SIG-M5 treated with dmso at 0.1 percent for 504 hours (cell line): ENCODE measurements at regions not wholly inside any gene's neighbourhood (a gene's known extent, or its start where the extent isn't known, plus 50 kb on each side); places are given as distances from the start of the nearest gene placed in this dataset.
A peak's percentile ranks its signal among the peaks of the same experiment; 100 is the strongest.

ENCODE experiments used
- DNase-seq: peaks from one replicate; lab custom pipeline; 2025; ENCODE audit not compliant: unreplicated experiment; lab: John Stamatoyannopoulos, UW

GRCh38 chr4:96652821-96653220 is 812.9 kb downstream of the PDHA2 start:
- no peak for DNase-seq

DNA sequence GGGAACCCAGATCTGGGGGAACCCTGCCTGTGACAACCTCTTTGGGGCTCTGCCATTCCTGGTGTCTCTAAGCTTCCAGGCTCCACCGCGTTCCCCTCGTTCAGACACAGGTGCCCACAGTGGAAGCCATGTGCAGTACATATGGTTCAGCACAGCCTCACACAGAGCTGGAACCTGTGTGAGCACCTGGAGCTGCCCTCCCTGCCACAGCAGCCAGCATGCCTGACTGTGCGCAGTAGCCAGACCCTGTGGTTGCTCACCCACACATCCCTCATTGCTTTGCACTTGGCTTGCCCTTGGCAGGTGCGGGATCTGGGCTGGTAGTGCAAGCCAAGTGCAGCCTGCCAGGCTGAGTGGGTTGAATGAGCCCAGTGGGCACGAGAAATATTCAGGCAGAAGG is 814.2 kb downstream of the PDHA2 start:
- DNase-seq = no peak

DNA sequence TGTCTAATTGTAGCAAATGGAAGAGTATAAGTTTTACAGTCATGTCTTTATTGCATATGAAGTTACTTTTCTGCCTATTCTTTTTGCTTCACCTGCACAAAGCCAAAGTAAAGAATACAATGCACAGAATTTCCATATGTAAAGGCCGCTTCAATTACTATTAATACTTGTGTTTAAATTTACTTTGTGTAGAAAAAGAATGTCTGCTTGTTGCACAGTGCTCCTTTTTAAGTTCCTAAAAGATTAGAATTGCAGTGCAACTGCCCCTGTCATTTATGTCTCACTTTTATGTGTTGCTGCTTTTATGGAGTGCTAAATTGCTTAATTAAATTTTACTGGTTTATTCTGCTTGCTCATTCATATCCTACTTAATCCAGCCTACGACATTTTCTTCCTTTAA is 830.5 kb downstream of the PDHA2 start:
- no peak for DNase-seq

GRCh38 chr4:96675416-96675815 is 835.5 kb downstream of the PDHA2 start:
- DNase-seq = no peak

DNA sequence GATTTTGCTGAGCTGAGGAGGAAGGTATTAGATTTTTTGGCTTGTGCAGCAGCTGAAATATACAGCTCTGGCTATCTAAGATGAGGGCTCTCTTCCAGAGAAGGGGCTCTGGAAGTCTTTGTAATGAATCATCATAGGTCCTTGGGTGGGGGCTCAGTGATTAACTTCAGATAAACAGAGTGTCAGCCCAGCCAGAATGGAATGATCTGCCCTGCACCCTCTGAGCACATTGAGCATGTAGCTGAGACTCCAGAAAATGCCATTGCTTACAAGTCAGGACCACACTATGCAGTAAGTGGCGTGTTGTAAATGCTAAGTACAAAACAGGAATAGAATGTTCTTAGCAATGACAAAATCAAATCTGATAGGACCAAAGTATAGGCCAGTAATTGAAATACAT is 836.0 kb downstream of the PDHA2 start:
- DNase-seq = no peak

GRCh38 chr4:96676754-96677435 is 837.0 kb downstream of the PDHA2 start:
- DNase-seq = no peak

- DNase-seq = peak; percentile 1
Measured at GRCh38 chr4:96677499-96677898, 837.6 kb downstream of the PDHA2 start.

- no peak for DNase-seq
Measured at GRCh38 chr4:96681218-96681617, 841.3 kb downstream of the PDHA2 start.

DNA sequence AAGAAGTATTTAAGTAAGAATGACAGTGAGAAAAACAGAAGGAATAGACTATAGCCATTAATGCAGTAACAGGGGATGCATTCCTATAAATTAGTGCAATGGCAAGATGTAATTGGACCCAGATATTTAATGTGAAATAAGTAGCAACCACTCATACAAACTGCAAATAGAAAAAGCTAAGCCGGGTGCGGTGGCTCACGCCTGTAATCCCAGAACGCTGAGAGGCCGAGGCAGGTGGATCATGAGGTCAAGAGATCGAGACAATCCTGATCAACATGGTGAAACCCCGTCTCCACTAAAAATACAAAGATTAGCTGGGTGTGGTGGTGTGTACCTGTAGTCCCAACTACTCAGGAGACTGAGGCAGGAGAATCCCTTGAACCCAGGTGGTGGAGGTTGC is 845.8 kb downstream of the PDHA2 start:
- no peak for DNase-seq

GRCh38 chr4:96691521-96691920 is 851.6 kb downstream of the PDHA2 start:
- DNase-seq = no peak

DNA sequence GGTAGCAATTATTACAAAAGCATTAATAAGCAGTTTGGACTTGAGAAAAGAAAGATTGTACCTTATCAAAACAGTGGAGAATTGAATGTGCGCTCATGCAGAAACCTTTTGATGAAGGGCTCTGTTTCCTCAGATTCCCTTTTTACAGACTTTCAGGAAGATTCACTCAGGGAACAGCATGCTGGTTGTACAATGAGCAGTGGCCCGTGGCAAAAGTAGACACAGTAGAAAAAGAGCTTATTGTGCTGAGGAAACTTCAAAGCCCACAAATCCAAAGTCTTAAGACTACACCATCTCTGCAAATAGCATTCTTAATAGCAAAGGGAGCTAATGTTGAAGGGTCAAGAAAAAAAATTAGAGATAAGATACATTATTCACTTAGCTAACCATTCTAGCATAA is 858.9 kb downstream of the PDHA2 start:
- DNase-seq = no peak

DNA sequence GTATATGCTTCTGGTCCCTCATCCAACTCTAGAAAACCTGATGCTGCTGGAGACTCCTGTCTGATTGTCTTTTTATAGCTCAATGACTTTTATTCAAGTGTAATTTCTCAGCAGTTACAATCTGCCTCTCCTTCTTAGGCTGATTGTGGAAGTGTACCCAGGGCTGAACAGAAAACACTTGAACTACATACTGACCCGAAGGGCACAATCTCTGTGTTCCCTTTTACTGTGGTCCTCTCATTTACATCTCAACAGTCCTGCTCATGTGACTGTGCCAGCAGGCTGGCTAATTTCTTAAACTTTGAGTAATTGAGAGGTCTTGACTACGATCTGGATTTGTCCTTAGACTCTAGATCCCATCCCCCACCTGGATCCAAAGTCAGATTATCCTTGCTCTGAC is 863.4 kb downstream of the PDHA2 start:
- DNase-seq = no peak

DNA sequence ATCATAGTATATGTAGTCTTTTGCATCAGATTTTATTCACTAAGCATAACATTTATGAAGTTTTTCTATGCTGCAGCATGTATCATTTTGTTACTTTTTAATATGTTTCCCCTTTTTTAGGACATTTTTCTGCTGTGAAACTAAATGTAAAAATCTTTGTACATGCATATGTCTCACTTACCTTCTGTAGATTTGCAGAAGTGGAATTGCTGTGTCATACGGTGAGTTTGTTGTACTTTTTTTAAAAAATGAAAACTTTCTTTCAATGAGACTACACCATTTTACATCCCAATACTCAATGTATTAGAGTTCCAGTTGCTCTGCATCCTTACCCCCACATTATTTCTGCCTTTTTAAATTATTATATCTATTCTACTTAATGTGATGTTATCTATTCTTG is 868.9 kb downstream of the PDHA2 start:
- no peak for DNase-seq

DNA sequence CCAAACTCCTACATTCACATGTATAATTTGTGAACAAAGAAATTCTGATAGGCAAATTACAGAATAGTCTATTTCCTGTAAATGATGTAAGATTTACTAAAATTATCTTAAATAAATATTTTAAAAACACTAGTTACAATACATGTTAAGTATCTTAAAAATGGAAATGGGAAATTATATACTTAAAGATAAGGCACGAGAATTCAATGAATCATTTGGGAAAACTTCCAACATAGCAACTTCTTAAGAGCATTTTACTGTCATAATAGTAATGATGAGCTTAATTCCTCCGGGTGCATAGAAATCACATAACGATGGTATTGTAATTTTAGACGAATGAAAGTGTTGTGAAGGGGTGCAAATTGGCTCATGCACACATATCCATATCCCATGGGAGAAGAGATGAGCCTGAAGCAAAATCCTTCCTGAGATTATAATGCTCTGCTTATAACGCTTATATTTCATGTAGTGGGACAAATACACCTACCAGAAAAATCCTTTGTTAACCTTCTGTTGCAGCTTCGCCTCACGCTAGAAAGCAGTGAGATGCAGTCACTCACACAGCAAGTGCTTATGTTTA is 873.5 kb downstream of the PDHA2 start:
- DNase-seq = no peak

- DNase-seq = no peak
Measured at GRCh38 chr4:96729641-96730040, 889.7 kb downstream of the PDHA2 start.

GRCh38 chr4:96730432-96730831 is 890.5 kb downstream of the PDHA2 start:
- no peak for DNase-seq

GRCh38 chr4:96736352-96736889 is 896.5 kb downstream of the PDHA2 start:
- peak; percentile 12 for DNase-seq

- DNase-seq = no peak
Measured at GRCh38 chr4:96739101-96739500, 899.2 kb downstream of the PDHA2 start.

DNA sequence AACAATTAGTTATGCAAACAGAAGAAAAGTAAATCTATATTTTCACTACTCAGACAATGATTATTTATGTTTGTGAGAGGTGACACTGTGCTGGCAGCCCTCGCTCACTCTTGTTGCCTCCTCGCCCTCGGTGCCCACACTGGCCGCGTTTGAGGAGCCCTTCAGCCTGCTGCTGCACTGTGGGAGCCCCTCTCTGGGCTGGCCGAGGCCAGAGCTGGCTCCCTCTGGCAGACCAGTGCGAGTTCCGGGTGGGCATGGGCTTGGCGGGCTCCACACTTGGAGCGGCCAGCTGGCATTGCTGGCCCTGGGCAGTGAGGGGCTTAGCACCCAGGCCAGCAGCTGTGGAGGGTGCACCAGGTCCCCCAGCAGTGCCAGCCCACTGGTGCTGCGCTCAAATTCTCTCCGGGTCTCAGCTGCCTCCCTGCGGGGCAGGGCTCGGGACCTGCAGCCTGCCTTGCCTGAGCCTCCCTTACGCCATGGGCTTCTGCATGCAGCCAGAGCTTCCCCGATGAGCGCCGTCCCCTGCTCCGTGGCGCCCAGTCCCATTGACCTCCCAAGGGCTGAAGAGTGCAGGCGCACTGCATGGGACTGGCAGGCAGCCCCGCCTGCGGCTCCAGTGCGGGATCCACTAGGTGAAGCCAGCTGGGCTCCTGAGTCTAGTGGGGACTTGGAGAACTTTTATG is 902.6 kb downstream of the PDHA2 start:
- DNase-seq = no peak

- DNase-seq = no peak
Measured at GRCh38 chr4:96744676-96745075, 904.8 kb downstream of the PDHA2 start.

DNA sequence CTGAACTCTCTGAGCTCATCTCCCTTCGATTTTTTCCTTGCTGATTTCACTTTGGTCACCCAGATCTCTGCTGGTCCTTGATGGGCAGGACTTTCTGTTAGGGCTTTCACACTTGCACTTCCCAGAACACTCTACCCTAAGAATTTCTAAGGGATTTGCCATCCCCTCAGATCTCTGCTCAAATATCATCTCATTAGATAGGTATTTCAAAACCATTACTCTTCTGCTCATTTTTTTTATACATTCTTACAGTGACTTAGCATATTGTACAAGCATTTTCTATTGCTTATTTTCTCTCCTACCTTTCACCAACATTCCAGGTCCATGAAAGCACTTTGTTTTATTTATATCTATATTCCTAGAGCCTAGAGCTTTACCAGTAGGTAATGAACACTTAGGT is 913.3 kb downstream of the PDHA2 start:
- DNase-seq = no peak
